Lower leg skin (tissue), 4 donors: ENCODE measurements at regions not wholly inside any gene's neighbourhood (a gene's known extent, or its start where the extent isn't known, plus 50 kb on each side); places are given as distances from the start of the nearest gene placed in this dataset.
A peak's percentile ranks its signal among the peaks of the same experiment; 100 is the strongest.

Source experiments
- DNase-seq, 2 donors: peaks; one replicate each; pipeline ENCODE4 v3.0.0-alpha.2; 2019; ENCODE audit warnings: low spot score in 2 of 2
- H3K4me3 ChIP-seq: fragments of 200-600 bp; sonication (generic); 2 replicates; pipeline ENCODE4 v1.5.1; 2017; ENCODE audit warnings: mild to moderate bottlenecking, low read depth; ENCODE audit not compliant: poor library complexity, severe bottlenecking
- CTCF ChIP-seq, 3 donors: fragments of 450-650 bp; IDR thresholded peaks; one replicate each; pipeline ENCODE4 v1.5.1; 2016; ENCODE audit warnings: antibody characterized with exemption in 3 of 3, mild to moderate bottlenecking in 3 of 3, moderate library complexity in 2 of 3
- POLR2A ChIP-seq, 2 donors: fragments of 450-650 bp; IDR thresholded peaks; one replicate each; pipeline ENCODE4 v1.6.1; 2016 to 2017; ENCODE audit warnings: antibody characterized with exemption in 2 of 2, mild to moderate bottlenecking in 1 of 2, moderate library complexity in 1 of 2
- WGBS, 2 donors: methylation state at CpG; one replicate each; pipeline ENCODE4 v1.1.5; 2018; 5-methylcytosine and 5-hydroxymethylcytosine counted together
- intact Hi-C: fragments of 100-400 bp; cut with DNase I; formaldehyde crosslinking; loops from one replicate; pipeline ENCODE4 v1.15.0; 2023; ENCODE audit warnings: low total_unique reads

GRCh38 chr2:121818546-121818945 lies 63.1 kb downstream of the TSN start:
- DNase-seq, result no peak
- intact Hi-C loops, result no loop called here
- WGBS, 2 donors, result 80 to 84% methylated on average over 1 of the region's 1 CpG
- no peak overlapping the region for H3K4me3 ChIP-seq
- TF ChIP-seq CTCF (IDR thresholded peaks at IDR 0.05), result no peak
- TF ChIP-seq POLR2A (IDR thresholded peaks at IDR 0.05), result no peak

GRCh38 chr2:121819846-121820245 lies 64.4 kb downstream of the TSN start:
- 58 to 60% methylated on average over 6 of the region's 6 CpGs for WGBS, 2 donors
- no peak for DNase-seq
- intact Hi-C loops, result no loop called here
- no peak for TF ChIP-seq POLR2A (IDR thresholded peaks at IDR 0.05)
- no peak for TF ChIP-seq CTCF (IDR thresholded peaks at IDR 0.05)
- no peak overlapping the region for H3K4me3 ChIP-seq

GRCh38 chr2:121821476-121822158 lies 66.2 kb downstream of the TSN start:
- no peak for DNase-seq
- 60 to 66% methylated on average over 5 to 6 of the region's 6 CpGs for WGBS, 2 donors
- intact Hi-C loops, result no loop called here

GRCh38 chr2:121824264-121824663 lies 68.8 kb downstream of the TSN start:
- no peak overlapping the region for H3K4me3 ChIP-seq
- no peak for TF ChIP-seq CTCF (IDR thresholded peaks at IDR 0.05)
- TF ChIP-seq POLR2A (IDR thresholded peaks at IDR 0.05), result no peak
- intact Hi-C loops, result no loop called here
- WGBS, 2 donors, result 88 to 91% methylated on average over 4 of the region's 4 CpGs
- no peak for DNase-seq

More at GRCh38 chr2:121821476-121822158, 66.2 kb downstream of the TSN start:
- H3K4me3 ChIP-seq, result no peak overlapping the region
- TF ChIP-seq CTCF (IDR thresholded peaks at IDR 0.05), result no peak
- TF ChIP-seq POLR2A (IDR thresholded peaks at IDR 0.05), result no peak

- TF ChIP-seq POLR2A (IDR thresholded peaks at IDR 0.05), result no peak
- no peak for TF ChIP-seq CTCF (IDR thresholded peaks at IDR 0.05)
- DNase-seq, result peak in 1 of 2 donors; percentile 46
- H3K4me3 ChIP-seq, result no peak overlapping the region
- 74 to 81% methylated on average over 8 of the region's 8 CpGs for WGBS, 2 donors
- intact Hi-C loops, result no loop called here
Observed at GRCh38 chr2:121825003-121825950, 69.8 kb downstream of the TSN start.
